ENCODE measurements at regions not wholly inside any gene's neighbourhood (a gene's known extent, or its start where the extent isn't known, plus 50 kb on each side); places are given as distances from the start of the nearest gene placed in this dataset.
"Not testable (repeated sequence)": the region's sequence is repeated elsewhere in the genome, so short reads cannot be mapped to it uniquely, and the experiment has no call there.

- DNase-seq (ENCODE audit: low spot score) = no peak
Observed at GRCh38 chr2:142757111-142757510, 120.4 kb upstream of the KYNU start.

DNA sequence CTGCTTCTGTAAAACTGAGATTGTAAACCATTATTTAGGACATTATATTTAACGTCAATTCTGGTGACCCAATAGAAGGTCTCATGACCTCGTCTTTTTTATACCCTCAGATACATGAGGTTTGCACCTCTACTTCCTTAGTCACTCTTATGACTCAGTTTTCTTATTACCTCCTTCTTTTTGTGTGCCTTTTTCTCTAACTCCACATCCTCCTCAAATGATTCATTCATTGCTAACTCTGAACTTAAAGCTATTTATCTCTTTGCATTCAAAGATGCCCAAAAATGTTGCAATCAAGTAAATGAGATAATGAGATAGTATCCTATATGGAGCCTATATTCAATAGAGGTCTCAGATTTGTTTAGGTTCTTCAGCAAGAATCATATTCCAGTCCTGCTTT is 121.0 kb upstream of the KYNU start:
- DNase-seq (ENCODE audit: low spot score) = no peak

DNA sequence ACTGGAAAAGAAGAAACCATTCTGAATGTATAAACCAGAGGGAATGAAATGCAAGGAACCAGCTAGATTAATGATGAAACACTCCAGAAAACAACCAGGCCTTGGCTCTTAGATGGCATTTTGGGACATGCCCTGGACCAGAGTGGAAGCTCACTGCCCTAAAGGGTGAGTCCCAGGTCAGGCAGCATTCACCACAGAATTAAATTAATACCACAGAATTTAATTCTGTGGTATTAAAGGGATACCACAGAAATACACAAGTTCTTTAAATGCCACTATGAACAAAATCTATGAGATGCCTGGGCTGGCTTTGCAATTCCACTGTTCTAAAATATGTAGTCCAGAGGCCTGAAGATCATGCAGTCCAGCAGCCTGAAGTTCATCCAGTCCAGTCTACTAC is 122.3 kb upstream of the KYNU start:
- no peak for DNase-seq (ENCODE audit: low spot score)

GRCh38 chr2:142754182-142754581 is 123.3 kb upstream of the KYNU start:
- no peak for DNase-seq (ENCODE audit: low spot score)

DNA sequence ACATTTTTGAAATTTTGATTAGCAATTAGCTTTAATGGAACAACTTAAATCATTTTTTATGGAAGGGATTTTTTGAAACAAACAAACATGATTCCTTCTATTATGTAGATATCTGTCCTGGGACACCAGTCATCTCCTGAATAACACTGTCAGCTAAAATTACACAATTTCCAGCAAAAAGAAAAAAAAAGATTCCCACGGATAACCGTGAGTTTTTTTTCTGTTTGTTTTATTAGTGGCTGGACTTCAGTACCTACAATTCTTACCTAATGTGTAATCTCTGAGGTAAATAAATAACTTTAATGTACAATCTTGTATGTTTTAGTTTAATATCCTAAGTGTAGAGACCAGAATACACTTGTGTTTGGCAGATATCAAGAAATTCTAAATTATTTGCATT is 126.6 kb upstream of the KYNU start:
- no peak for DNase-seq (ENCODE audit: low spot score)

DNA sequence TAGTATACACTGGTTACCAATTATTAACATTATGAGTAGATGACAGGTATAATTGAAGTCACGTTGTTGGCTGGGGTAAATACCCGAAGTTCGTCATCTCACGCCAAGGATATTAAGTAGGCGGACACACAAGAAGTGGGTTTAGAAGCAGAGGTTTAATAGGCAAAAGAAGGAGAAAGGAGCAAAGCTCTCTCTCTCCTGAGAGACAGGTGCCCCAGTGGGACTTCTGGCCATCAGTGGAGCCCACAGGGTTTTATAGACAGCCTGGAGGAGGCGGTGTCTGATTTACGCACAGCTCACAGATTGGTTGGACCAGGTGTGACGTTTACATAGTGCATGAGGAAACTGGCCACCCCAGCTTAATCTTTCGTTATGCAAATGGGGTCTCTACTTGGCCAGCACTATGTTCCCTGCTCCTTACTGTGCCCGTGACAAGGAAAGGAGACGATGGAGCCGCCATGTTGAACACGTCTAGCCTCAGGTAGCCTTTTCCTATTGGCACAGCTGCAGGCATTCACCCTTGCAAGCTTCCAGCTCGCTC is 128.8 kb upstream of the KYNU start:
- no peak for DNase-seq (ENCODE audit: low spot score)

DNA sequence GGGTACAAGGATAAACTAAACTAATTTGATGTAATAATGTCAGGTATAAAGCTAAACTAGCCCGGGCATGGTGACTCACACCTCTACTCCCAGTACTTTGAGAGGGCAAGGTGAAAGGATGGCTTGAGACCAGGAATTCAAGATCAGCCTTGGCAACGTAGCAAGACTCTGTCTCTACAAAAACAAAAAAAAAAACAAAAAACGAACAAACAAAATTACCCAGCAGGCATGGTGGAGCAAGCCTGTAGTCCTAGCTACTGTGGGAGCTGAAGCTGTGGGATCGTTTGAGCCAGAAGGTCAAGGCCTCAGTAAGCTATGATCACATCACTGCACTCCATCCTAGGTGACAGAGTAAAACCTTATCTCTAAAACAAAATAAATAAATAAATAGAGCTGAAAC is 131.8 kb upstream of the KYNU start:
- DNase-seq (ENCODE audit: low spot score) = no peak

DNA sequence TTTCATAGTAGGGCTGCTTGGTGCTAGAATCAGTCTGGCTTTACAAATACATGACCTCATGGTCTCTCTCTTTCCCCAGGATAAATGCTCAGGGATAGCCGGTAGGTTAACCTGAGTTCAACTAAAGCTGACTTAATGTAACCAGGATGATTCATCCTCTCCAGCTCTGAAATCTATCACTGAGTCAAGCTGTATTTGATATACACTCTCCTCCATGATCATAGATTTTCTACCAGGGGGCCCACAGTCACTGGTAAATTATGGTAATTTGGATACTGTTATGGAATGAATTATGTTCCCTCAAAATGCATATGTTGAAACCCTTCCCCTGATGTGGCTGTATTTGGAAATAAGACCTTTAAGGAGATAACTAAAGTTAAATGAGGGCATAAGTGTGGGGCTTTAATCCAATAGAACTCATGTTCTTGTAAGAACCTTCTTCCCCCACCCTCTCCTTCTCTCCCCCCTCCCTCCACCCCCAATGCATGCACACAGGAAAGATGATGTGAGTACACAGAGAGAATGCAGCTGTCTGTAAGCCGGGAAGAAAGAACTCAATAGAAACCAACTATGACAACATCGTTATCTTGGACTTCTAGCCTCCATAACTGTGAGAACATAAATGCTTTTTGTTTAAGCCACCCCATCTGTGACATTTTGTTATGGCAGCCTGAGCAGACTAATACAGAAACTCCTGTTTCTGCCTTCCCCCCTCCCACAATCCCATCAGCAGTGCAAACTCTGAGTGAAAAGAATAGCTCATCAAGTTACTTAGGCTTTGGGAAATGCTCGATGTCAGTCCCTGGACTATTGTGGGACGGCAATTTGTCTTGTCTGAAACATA is 134.9 kb upstream of the KYNU start:
- no peak for DNase-seq (ENCODE audit: low spot score)

GRCh38 chr2:142741764-142742269 is 135.6 kb upstream of the KYNU start:
- no peak for DNase-seq (ENCODE audit: low spot score)

GRCh38 chr2:142734770-142735169 is 142.7 kb upstream of the KYNU start:
- DNase-seq (ENCODE audit: low spot score) = no peak

DNA sequence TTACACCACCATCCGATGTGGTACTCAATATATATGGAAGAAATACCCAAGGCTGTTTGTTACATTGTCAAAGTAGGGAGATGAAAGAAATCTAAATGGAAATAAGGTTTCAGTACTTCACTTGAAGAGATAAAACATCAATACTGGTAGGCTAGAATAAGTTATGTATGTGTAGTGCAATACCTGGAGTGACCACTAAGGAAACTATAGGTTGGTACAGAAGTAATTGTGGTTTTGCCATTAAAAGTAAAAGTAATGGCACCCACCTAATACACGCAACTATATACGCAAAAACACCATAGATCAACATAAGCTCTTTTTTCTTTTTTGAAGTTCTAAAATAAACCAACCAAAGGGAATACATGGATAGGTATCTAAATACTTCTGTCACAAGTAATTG is 143.2 kb upstream of the KYNU start:
- DNase-seq (ENCODE audit: low spot score) = no peak

- DNase-seq (ENCODE audit: low spot score) = not testable (repeated sequence)
Observed at GRCh38 chr2:142729814-142730213, 147.7 kb upstream of the KYNU start.

- DNase-seq (ENCODE audit: low spot score) = not testable (repeated sequence)
Observed at GRCh38 chr2:142727821-142728478, 149.5 kb upstream of the KYNU start.

- no peak for DNase-seq (ENCODE audit: low spot score)
Observed at GRCh38 chr2:142725386-142725785, 152.1 kb upstream of the KYNU start.

DNA sequence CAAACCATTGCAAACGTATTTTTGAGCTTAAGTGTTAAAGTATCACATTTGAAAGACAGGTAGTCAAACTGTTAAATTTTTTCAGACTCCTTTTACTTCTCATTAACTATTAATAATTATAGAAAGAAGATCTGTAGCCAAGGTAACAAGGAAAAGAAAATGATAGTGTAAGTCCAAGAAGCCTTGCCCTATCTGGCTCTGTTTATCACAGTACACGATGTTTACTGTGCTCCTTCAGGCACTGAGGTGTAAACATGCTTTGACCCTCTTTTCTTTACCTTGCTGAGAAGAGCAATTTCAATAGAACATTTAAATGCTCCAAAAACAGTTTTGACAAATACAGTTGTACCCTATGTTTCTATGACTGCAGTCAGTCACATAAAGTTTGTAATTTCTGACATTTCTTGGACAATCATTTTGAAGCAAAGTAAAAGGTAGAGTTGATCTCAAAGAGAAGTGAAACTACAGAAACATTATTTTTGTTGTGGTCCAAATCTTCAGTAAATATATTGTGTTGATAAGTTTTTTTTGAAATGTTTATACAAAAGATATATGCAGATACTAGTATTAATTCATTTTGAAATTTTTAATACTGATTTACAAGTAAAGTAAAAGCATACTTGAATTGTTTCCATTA is 152.6 kb upstream of the KYNU start:
- DNase-seq (ENCODE audit: low spot score) = no peak

- DNase-seq (ENCODE audit: low spot score) = no peak
Observed at GRCh38 chr2:142724186-142724585, 153.3 kb upstream of the KYNU start.

DNA sequence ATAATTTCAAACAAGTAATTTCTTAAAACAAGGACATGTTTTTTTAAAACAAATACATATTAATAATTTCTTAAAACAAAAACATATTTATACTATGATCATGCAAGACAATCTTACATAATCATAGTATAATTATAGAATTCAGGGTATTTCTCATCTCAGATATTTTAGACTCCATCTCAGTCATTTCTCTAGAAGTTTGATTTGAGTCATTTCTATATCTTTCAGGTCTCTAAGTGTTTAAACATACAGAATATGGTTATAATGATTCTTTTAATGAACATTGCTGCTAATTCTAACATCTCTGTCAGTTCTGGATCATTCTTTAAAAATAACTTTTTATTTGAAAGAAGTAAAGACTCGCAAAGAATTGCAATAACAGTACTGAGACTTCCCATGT is 154.2 kb upstream of the KYNU start:
- no peak for DNase-seq (ENCODE audit: low spot score)

DNA sequence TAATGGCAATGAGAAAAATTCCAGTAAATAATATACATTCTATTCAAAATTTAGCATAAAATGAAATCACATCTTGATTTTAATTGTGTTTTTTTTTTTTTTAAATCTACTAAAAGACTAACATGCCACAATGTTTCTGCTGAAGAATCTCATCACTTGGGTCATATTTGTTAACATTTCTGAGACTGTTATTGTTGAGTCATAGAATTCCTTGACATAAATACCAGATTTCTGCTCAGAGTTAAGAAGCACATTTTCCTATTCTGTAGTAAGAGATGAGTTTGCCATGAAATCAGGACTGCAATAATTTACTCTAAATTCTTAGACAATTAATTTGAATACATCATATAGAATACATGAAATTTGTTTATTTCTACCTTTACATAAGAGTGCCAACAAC is 154.9 kb upstream of the KYNU start:
- DNase-seq (ENCODE audit: low spot score) = no peak

DNA sequence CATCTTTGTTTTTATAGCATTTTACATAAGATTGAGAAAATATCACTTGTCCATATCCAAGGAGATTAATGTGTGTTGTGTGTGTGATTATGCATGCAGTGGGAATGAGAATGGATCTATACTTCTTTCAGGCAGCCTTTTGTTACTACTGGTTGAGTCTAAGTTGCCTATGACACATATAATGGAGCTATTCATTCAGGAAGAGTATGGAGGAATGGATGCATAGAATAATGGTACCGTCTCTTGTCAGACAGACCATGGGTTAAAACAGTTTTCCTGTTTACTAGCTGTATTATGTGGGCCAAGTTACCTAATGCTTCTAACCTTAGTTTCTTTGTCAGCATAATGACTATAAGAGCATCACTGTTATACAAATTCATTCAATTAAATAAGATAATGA is 155.4 kb upstream of the KYNU start:
- no peak for DNase-seq (ENCODE audit: low spot score)

GRCh38 chr2:142721015-142721414 is 156.4 kb upstream of the KYNU start:
- DNase-seq (ENCODE audit: low spot score) = no peak

- no peak for DNase-seq (ENCODE audit: low spot score)
Observed at GRCh38 chr2:142718576-142719155, 158.8 kb upstream of the KYNU start.
